ENCODE measurements at regions not wholly inside any gene's neighbourhood (a gene's known extent, or its start where the extent isn't known, plus 50 kb on each side); places are given as distances from the start of the nearest gene placed in this dataset.

DNA sequence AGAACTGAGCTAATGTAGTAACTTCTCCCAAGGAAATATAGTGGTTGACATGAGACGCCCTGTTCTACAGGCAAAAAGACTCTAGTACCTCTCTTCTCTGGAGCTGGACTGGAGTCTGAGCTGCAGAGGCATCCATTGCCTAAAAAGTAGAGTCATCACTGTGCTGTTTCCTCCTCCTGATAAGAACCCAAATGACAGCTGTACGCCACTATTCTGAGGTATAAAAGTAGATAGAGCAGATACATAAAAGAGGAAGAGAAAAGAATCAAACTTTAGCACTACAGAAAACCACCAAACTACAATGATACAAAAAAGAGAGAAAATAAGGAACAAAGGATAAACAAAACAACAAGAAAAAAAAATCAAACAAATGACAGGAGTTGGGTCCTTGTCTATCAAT lies 1568.8 kb downstream of the PLA2G4A start:
- Histone ChIP-seq H3K4me1 (ENCODE audit: control insufficient read depth in 2 of 3, insufficient read depth in 2 of 3, low read depth in 1 of 3, low read length in 3 of 3) (no peaks in the 10 kb centered on the region), H3K4me3 (ENCODE audit: low read length in 3 of 3) (no peak overlapping the region), H3K9ac (ENCODE audit: low read length in 3 of 3) (no peak overlapping the region), H3K27ac (ENCODE audit: low read depth in 2 of 2, low read length in 2 of 2) (no peak overlapping the region), H3K27me3 (ENCODE audit: control insufficient read depth, insufficient read depth, low read length) (no peaks in the 10 kb centered on the region), H3K9me3 (ENCODE audit: control insufficient read depth in 2 of 3, insufficient read depth in 1 of 3, low read length in 3 of 3) (peaks cover 0 to 6% (median 3%) of the 10 kb centered on the region in 3 donors), H3K36me3 (ENCODE audit: control insufficient read depth in 2 of 3, insufficient read depth in 3 of 3, low read length in 3 of 3) (no peaks in the 10 kb centered on the region)
- intact Hi-C loops (cut with DNase I), result no loop called here
- DNase-seq (no peak), FAIRE-seq (no peak)
- TF ChIP-seq, protein P1, sequence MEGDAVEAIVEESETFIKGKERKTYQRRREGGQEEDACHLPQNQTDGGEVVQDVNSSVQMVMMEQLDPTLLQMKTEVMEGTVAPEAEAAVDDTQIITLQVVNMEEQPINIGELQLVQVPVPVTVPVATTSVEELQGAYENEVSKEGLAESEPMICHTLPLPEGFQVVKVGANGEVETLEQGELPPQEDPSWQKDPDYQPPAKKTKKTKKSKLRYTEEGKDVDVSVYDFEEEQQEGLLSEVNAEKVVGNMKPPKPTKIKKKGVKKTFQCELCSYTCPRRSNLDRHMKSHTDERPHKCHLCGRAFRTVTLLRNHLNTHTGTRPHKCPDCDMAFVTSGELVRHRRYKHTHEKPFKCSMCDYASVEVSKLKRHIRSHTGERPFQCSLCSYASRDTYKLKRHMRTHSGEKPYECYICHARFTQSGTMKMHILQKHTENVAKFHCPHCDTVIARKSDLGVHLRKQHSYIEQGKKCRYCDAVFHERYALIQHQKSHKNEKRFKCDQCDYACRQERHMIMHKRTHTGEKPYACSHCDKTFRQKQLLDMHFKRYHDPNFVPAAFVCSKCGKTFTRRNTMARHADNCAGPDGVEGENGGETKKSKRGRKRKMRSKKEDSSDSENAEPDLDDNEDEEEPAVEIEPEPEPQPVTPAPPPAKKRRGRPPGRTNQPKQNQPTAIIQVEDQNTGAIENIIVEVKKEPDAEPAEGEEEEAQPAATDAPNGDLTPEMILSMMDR (IDR thresholded peaks at IDR 0.05; ENCODE audit: borderline replicate concordance, extremely low read depth, insufficient read depth), result no peak

DNA sequence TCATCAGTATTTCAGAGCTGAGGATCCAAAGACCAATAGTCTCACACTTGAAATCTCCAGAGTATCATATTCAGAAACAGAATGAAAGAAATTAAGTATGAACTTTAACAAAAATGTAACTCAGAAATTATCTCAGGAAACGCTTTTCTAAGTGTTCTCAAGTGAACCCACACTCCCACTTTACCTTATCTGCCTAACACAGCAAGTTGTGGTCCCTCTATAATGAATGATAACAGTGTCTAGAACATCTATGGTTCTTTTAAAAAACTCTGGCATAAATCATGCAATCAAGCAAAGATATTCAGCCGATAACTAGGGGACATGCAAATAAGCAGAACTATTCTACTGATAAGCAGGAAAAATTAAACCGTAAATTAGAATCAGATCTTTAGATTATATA lies 1574.2 kb downstream of the PLA2G4A start:
- Histone ChIP-seq H3K36me3 (ENCODE audit: control insufficient read depth in 2 of 3, insufficient read depth in 3 of 3, low read length in 3 of 3) (no peaks in the 10 kb centered on the region), H3K9ac (ENCODE audit: low read length in 3 of 3) (no peak overlapping the region), H3K27ac (ENCODE audit: low read depth in 2 of 2, low read length in 2 of 2) (no peak overlapping the region), H3K9me3 (ENCODE audit: control insufficient read depth in 2 of 3, insufficient read depth in 1 of 3, low read length in 3 of 3) (peaks cover 0 to 6% (median 0%) of the 10 kb centered on the region in 3 donors), H3K4me1 (ENCODE audit: control insufficient read depth in 2 of 3, insufficient read depth in 2 of 3, low read depth in 1 of 3, low read length in 3 of 3) (no peaks in the 10 kb centered on the region), H3K27me3 (ENCODE audit: control insufficient read depth, insufficient read depth, low read length) (no peaks in the 10 kb centered on the region), H3K4me3 (ENCODE audit: low read length in 3 of 3) (no peak overlapping the region)
- intact Hi-C loops (cut with DNase I), result no loop called here
- TF ChIP-seq, protein P1 (IDR thresholded peaks at IDR 0.05; ENCODE audit: borderline replicate concordance, extremely low read depth, insufficient read depth), result no peak
- DNase-seq (no peak), FAIRE-seq (no peak)

GRCh38 chr1:188406636-188407035 lies 1577.9 kb downstream of the PLA2G4A start:
- TF ChIP-seq, protein P1 (IDR thresholded peaks at IDR 0.05; ENCODE audit: borderline replicate concordance, extremely low read depth, insufficient read depth), result no peak
- H3K4me3 ChIP-seq (ENCODE audit: low read length in 3 of 3), result no peak overlapping the region
- H3K9ac ChIP-seq (ENCODE audit: low read length in 3 of 3), result no peak overlapping the region
- H3K9me3 ChIP-seq (ENCODE audit: control insufficient read depth in 2 of 3, insufficient read depth in 1 of 3, low read length in 3 of 3), result no peaks in the 10 kb centered on the region
- intact Hi-C loops (cut with DNase I), result no loop called here
- FAIRE-seq (no peak), DNase-seq (no peak)
- H3K27ac ChIP-seq (ENCODE audit: low read depth in 2 of 2, low read length in 2 of 2), result no peak overlapping the region
- no peaks in the 10 kb centered on the region for H3K4me1 ChIP-seq (ENCODE audit: control insufficient read depth in 2 of 3, insufficient read depth in 2 of 3, low read depth in 1 of 3, low read length in 3 of 3)
- H3K36me3 ChIP-seq (ENCODE audit: control insufficient read depth in 2 of 3, insufficient read depth in 3 of 3, low read length in 3 of 3), result no peaks in the 10 kb centered on the region
- no peaks in the 10 kb centered on the region for H3K27me3 ChIP-seq (ENCODE audit: control insufficient read depth, insufficient read depth, low read length)

DNA sequence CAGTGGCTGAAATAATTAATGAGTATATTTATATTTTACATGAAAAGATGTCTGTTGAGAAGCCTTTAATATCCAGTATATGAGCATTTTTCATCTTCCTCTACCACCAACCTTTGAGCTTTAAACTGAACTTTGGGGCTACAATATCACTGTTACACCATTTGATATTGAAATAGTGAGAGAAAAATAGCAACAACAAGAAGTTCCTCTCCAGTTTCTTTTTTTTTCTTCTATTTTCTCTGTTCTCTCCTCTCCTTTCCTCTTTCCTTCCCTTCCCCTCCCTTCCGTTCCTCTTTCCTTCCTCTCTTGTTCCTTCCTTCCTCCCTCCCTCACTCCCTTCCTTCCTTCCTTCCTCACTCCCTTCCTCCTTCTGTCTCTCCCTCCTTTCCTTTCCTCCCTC lies 1591.4 kb downstream of the PLA2G4A start:
- DNase-seq (no peak), FAIRE-seq (no peak)
- no peaks in the 10 kb centered on the region for H3K9me3 ChIP-seq (ENCODE audit: control insufficient read depth in 2 of 3, insufficient read depth in 1 of 3, low read length in 3 of 3)
- H3K27ac ChIP-seq (ENCODE audit: low read depth in 2 of 2, low read length in 2 of 2), result no peak overlapping the region
- H3K4me3 ChIP-seq (ENCODE audit: low read length in 3 of 3), result no peak overlapping the region
- intact Hi-C loops (cut with DNase I), result no loop called here
- H3K27me3 ChIP-seq (ENCODE audit: control insufficient read depth, insufficient read depth, low read length), result no peaks in the 10 kb centered on the region
- H3K4me1 ChIP-seq (ENCODE audit: control insufficient read depth in 2 of 3, insufficient read depth in 2 of 3, low read depth in 1 of 3, low read length in 3 of 3), result no peaks in the 10 kb centered on the region
- no peaks in the 10 kb centered on the region for H3K36me3 ChIP-seq (ENCODE audit: control insufficient read depth in 2 of 3, insufficient read depth in 3 of 3, low read length in 3 of 3)
- no peak overlapping the region for H3K9ac ChIP-seq (ENCODE audit: low read length in 3 of 3)
- TF ChIP-seq, protein P1 (IDR thresholded peaks at IDR 0.05; ENCODE audit: borderline replicate concordance, extremely low read depth, insufficient read depth), result no peak
